Activated naive CD8-positive, alpha-beta T cell treated with anti-CD3 and anti-CD28 coated beads, Interleukin-2, amount 50 U/mL, for 24 hours (primary cell): ENCODE measurements at regions not wholly inside any gene's neighbourhood (a gene's known extent, or its start where the extent isn't known, plus 50 kb on each side); places are given as distances from the start of the nearest gene placed in this dataset.

Experiments
- ATAC-seq: fragments of 150-1000 bp; cut with Tn5 transposase; one replicate; pipeline ENCODE4 v1.10.0; 2021
- DNase-seq: peaks from one replicate; pipeline ENCODE4 v3.0.0; 2021
- H3K27ac Mint-ChIP-seq: one replicate; pipeline ENCODE4 v1.8.0; 2021; ENCODE audit warnings: mild to moderate bottlenecking, mixed read lengths
- H3K27me3 Mint-ChIP-seq: one replicate; pipeline ENCODE4 v1.8.0; 2021; ENCODE audit warnings: mixed read lengths
- H3K36me3 Mint-ChIP-seq: one replicate; pipeline ENCODE4 v1.8.0; 2021; ENCODE audit warnings: low read depth, mixed read lengths
- H3K4me1 Mint-ChIP-seq: one replicate; pipeline ENCODE4 v1.8.0; 2021; ENCODE audit warnings: mixed read lengths
- H3K4me3 Mint-ChIP-seq: one replicate; pipeline ENCODE4 v1.8.0; 2021; ENCODE audit warnings: mild to moderate bottlenecking, moderate library complexity, mixed read lengths
- H3K9me3 Mint-ChIP-seq: one replicate; pipeline ENCODE4 v1.8.0; 2021; ENCODE audit warnings: mixed read lengths

- H3K36me3 Mint-ChIP-seq, result no peaks in the 10 kb centered on the region
- no peaks in the 10 kb centered on the region for H3K9me3 Mint-ChIP-seq
- ATAC-seq (no peak), DNase-seq (no peak)
- H3K4me3 Mint-ChIP-seq, result no peak overlapping the region
- H3K4me1 Mint-ChIP-seq, result no peaks in the 10 kb centered on the region
- H3K27ac Mint-ChIP-seq, result no peak overlapping the region
- H3K27me3 Mint-ChIP-seq, result peaks cover 2% of the 10 kb centered on the region
Measured at GRCh38 chr1:216793303-216793702, 70.1 kb upstream of the ESRRG start.

- H3K36me3 Mint-ChIP-seq, result no peaks in the 10 kb centered on the region
- H3K27ac Mint-ChIP-seq, result no peak overlapping the region
- H3K27me3 Mint-ChIP-seq, result no peaks in the 10 kb centered on the region
- H3K4me1 Mint-ChIP-seq, result no peaks in the 10 kb centered on the region
- no peak for ATAC-seq
- no peak overlapping the region for H3K4me3 Mint-ChIP-seq
- DNase-seq, result no peak
- no peaks in the 10 kb centered on the region for H3K9me3 Mint-ChIP-seq
Measured at GRCh38 chr1:216788671-216789070, 65.4 kb upstream of the ESRRG start.

GRCh38 chr1:216785737-216786136 lies 62.5 kb upstream of the ESRRG start:
- Mint-ChIP-seq H3K27ac (no peak overlapping the region), H3K9me3 (no peaks in the 10 kb centered on the region), H3K4me1 (no peaks in the 10 kb centered on the region), H3K27me3 (no peaks in the 10 kb centered on the region), H3K36me3 (no peaks in the 10 kb centered on the region), H3K4me3 (no peak overlapping the region)
- no peak for DNase-seq
- ATAC-seq, result no peak

- DNase-seq (no peak), ATAC-seq (no peak)
- no peak overlapping the region for H3K4me3 Mint-ChIP-seq
- no peak overlapping the region for H3K27ac Mint-ChIP-seq
- no peaks in the 10 kb centered on the region for H3K4me1 Mint-ChIP-seq
- H3K27me3 Mint-ChIP-seq, result no peaks in the 10 kb centered on the region
- H3K9me3 Mint-ChIP-seq, result no peaks in the 10 kb centered on the region
- no peaks in the 10 kb centered on the region for H3K36me3 Mint-ChIP-seq
Measured at GRCh38 chr1:216785221-216785620, 62.0 kb upstream of the ESRRG start.

- DNase-seq (no peak), ATAC-seq (no peak)
- Mint-ChIP-seq H3K4me1 (no peaks in the 10 kb centered on the region), H3K4me3 (no peak overlapping the region), H3K27me3 (no peaks in the 10 kb centered on the region), H3K9me3 (peaks cover 19% of the 10 kb centered on the region), H3K36me3 (no peaks in the 10 kb centered on the region), H3K27ac (no peak overlapping the region)
Measured at GRCh38 chr1:216779686-216780085, 56.5 kb upstream of the ESRRG start.

- ATAC-seq, result no peak
- DNase-seq, result no peak
- H3K4me3 Mint-ChIP-seq, result no peak overlapping the region
- no peak overlapping the region for H3K27ac Mint-ChIP-seq
- peaks cover 19% of the 10 kb centered on the region for H3K9me3 Mint-ChIP-seq
- H3K4me1 Mint-ChIP-seq, result no peaks in the 10 kb centered on the region
- H3K36me3 Mint-ChIP-seq, result no peaks in the 10 kb centered on the region
- H3K27me3 Mint-ChIP-seq, result no peaks in the 10 kb centered on the region
Measured at GRCh38 chr1:216778737-216779136, 55.5 kb upstream of the ESRRG start.

GRCh38 chr1:216777148-216777547 lies 53.9 kb upstream of the ESRRG start:
- Mint-ChIP-seq H3K36me3 (no peaks in the 10 kb centered on the region), H3K4me1 (no peaks in the 10 kb centered on the region), H3K27me3 (no peaks in the 10 kb centered on the region), H3K27ac (no peak overlapping the region), H3K9me3 (peaks cover 19% of the 10 kb centered on the region), H3K4me3 (no peak overlapping the region)
- ATAC-seq (no peak), DNase-seq (no peak)
